Breast epithelium (tissue), 4 donors: ENCODE measurements at regions not wholly inside any gene's neighbourhood (a gene's known extent, or its start where the extent isn't known, plus 50 kb on each side); places are given as distances from the start of the nearest gene placed in this dataset.
"Not testable (repeated sequence)": the region's sequence is repeated elsewhere in the genome, so short reads cannot be mapped to it uniquely, and the experiment has no call there.

ENCODE experiments used
- DNase-seq, 2 donors: peaks; one replicate each; pipeline ENCODE4 v3.0.0-alpha.2; 2019; ENCODE audit warnings: low spot score in 2 of 2
- H3K27ac ChIP-seq, 2 donors: fragments of 200-600 bp; sonication (generic) in 1 of 2; one replicate each; pipeline ENCODE4 v1.5.1; 2016 to 2019; ENCODE audit warnings: mild to moderate bottlenecking in 1 of 2
- H3K27me3 ChIP-seq, 2 donors: fragments of 200-600 bp; sonication (generic) in 1 of 2; one replicate each; pipeline versions ENCODE4 v1.5.1 to v1.6.0; 2017 to 2019; ENCODE audit warnings: control low read depth in 1 of 2, mild to moderate bottlenecking in 1 of 2
- H3K36me3 ChIP-seq: fragments of 200-600 bp; one replicate; pipeline ENCODE4 v1.5.1; 2019
- H3K4me1 ChIP-seq, 2 donors: fragments of 200-600 bp; sonication (generic); one replicate each; pipeline ENCODE4 v1.5.1; 2016 to 2019; ENCODE audit warnings: control low read depth in 1 of 2
- H3K4me3 ChIP-seq, 3 donors: fragments of 200-600 bp; sonication (generic); 1 replicate in 2 of 3; 2 replicates in 1 of 3; pipeline ENCODE4 v1.5.1; 2016 to 2019; ENCODE audit warnings: mild to moderate bottlenecking in 3 of 3, moderate library complexity in 2 of 3
- H3K9me3 ChIP-seq, 2 donors: fragments of 200-600 bp; sonication (generic) in 1 of 2; one replicate each; pipeline ENCODE4 v1.5.1; 2016 to 2019; ENCODE audit warnings: control low read depth in 1 of 2
- CTCF ChIP-seq, 3 donors: fragments of 450-650 bp; IDR thresholded peaks; one replicate each; pipeline ENCODE4 v1.5.1; 2016 to 2017; ENCODE audit warnings: antibody characterized with exemption in 3 of 3, mild to moderate bottlenecking in 3 of 3, moderate library complexity in 3 of 3
- POLR2A ChIP-seq: fragments of 450-650 bp; IDR thresholded peaks from one replicate; pipeline ENCODE4 v1.6.1; 2016; ENCODE audit warnings: antibody characterized with exemption, mild to moderate bottlenecking, moderate library complexity
- POLR2AphosphoS5 ChIP-seq, 3 donors: sonication (generic); formaldehyde crosslinking; IDR thresholded peaks; one replicate each; pipeline ENCODE4 v1.6.1; 2017; ENCODE audit warnings: antibody characterized with exemption in 3 of 3
- intact Hi-C: fragments of 100-400 bp; cut with DNase I; formaldehyde crosslinking; loops from one replicate; pipeline ENCODE4 v1.15.1; 2023; ENCODE audit warnings: low total_unique reads

DNA sequence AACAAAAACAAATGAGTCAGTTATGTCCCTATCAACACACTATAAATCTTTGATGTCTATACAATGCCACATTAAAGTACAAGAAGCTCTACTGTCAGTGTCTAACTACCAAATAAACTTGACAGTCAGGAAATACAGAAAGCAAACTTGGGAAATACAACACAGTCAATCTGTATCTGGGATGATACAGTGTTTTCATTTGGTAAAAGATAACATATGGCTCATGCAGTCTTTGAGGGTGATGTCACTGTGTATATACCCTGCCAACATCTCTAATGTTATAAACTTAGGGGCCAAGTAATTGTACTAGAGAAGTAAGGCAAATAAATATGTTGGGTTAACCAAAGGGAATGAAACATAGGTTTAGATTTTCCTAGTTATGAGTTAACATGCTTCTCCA is 552.5 kb upstream of the ADAMTS5 start:
- Histone ChIP-seq H3K4me1 (no peaks in the 10 kb centered on the region), H3K4me3 (no peak overlapping the region), H3K27ac (no peak overlapping the region), H3K27me3 (no peaks in the 10 kb centered on the region), H3K36me3 (no peaks in the 10 kb centered on the region), H3K9me3 (peaks cover 15 to 30% of the 10 kb centered on the region in 2 donors)
- intact Hi-C loops: no loop called here
- no peak for TF ChIP-seq POLR2A
- TF ChIP-seq POLR2AphosphoS5 (IDR thresholded peaks at IDR 0.05): no peak
- TF ChIP-seq CTCF (IDR thresholded peaks at IDR 0.05): no peak
- DNase-seq: no peak

DNA sequence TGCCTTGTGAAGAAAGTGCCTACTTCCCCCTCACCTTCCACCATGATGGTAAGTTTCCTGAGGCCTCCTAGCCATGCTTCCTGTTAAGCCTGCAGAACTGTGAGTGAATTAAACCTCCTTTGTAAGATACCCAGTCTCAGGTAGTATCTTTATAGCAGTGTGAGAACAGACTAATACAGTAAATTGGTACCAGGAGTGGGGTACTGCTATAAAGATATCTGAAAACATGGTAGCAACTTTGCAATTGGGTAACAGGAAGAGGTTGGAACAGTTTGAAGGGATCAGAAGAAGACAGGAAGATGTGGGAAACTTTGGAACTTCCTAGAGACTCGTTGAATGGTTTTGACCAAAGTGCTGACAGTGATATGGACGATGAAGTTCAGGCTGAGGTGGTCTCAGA is 550.3 kb upstream of the ADAMTS5 start:
- H3K27ac ChIP-seq, H3K27me3 ChIP-seq, intact Hi-C loops, H3K36me3 ChIP-seq, DNase-seq, H3K4me1 ChIP-seq, H3K4me3 ChIP-seq: not testable (repeated sequence)
- peaks cover 15 to 29% of the 10 kb centered on the region in 2 donors for H3K9me3 ChIP-seq

GRCh38 chr21:27515676-27516075 is 548.8 kb upstream of the ADAMTS5 start:
- Histone ChIP-seq H3K4me1 (no peaks in the 10 kb centered on the region), H3K4me3 (no peak overlapping the region), H3K9me3 (peaks cover 9 to 17% of the 10 kb centered on the region in 2 donors), H3K27me3 (no peaks in the 10 kb centered on the region), H3K36me3 (no peaks in the 10 kb centered on the region), H3K27ac (no peak overlapping the region)
- DNase-seq: no peak
- TF ChIP-seq CTCF (IDR thresholded peaks at IDR 0.05) (no peak), POLR2AphosphoS5 (IDR thresholded peaks at IDR 0.05) (no peak), POLR2A (no peak)
- intact Hi-C loops: no loop called here

DNA sequence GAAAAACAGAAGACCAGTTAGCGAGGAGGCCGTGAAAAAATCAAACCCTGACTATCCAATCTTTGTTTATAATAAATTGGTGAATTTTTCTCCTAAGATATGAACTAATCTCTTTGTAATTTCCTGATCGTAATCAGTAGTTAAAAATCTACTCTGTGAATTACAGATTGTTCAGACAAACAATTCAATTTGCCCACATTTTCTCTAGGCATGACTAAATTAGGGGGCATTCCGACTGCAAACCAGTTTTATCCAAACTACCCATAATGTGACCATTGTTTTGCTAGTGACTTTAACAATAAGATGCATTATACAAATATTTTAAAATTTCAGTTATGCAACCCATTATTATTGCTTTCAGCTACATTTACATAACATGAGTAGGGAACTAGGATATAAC is 546.9 kb upstream of the ADAMTS5 start:
- H3K4me3 ChIP-seq: no peak overlapping the region
- no peaks in the 10 kb centered on the region for H3K36me3 ChIP-seq
- H3K27ac ChIP-seq: no peak overlapping the region
- H3K4me1 ChIP-seq: no peaks in the 10 kb centered on the region
- TF ChIP-seq CTCF (IDR thresholded peaks at IDR 0.05) (no peak), POLR2AphosphoS5 (IDR thresholded peaks at IDR 0.05) (no peak), POLR2A (no peak)
- intact Hi-C loops: no loop called here
- H3K9me3 ChIP-seq: peaks cover 8 to 17% of the 10 kb centered on the region in 2 donors
- no peaks in the 10 kb centered on the region for H3K27me3 ChIP-seq
- no peak for DNase-seq

DNA sequence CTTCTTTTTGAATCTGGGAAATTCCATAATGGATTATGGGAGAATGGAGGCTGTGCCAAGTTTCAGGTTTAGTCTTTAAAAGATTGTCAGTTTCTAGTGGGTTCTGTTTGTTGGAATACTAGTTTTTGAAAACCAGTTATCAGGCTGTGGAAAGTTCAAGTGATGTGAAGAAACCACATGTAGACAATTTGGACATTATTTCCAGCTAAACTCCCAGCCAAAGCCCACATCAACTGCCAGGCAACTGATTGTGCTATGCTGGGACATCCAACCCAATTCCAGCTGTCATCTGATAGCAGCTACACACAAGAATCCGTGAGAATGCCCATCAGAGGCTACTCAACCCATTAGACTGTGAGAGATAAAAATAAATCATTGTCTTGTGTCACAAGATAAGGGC is 546.1 kb upstream of the ADAMTS5 start:
- H3K36me3 ChIP-seq: no peaks in the 10 kb centered on the region
- no peaks in the 10 kb centered on the region for H3K4me1 ChIP-seq
- H3K9me3 ChIP-seq: peaks cover 8 to 12% of the 10 kb centered on the region in 2 donors
- H3K27ac ChIP-seq: peak overlapping the region; percentile 8 to 57
- no peak for DNase-seq
- TF ChIP-seq CTCF (IDR thresholded peaks at IDR 0.05) (no peak), POLR2A (no peak), POLR2AphosphoS5 (IDR thresholded peaks at IDR 0.05) (no peak)
- intact Hi-C loops: no loop called here
- H3K27me3 ChIP-seq: no peaks in the 10 kb centered on the region
- no peak overlapping the region for H3K4me3 ChIP-seq

GRCh38 chr21:27511233-27511632 is 544.3 kb upstream of the ADAMTS5 start:
- peaks cover 0 to under 1% of the 10 kb centered on the region in 2 donors for H3K4me1 ChIP-seq
- no peaks in the 10 kb centered on the region for H3K36me3 ChIP-seq

More at GRCh38 chr21:27511233-27511632, 544.3 kb upstream of the ADAMTS5 start:
- DNase-seq: no peak
- TF ChIP-seq CTCF (IDR thresholded peaks at IDR 0.05): no peak
- no peak for TF ChIP-seq POLR2A
- TF ChIP-seq POLR2AphosphoS5 (IDR thresholded peaks at IDR 0.05): no peak
- Histone ChIP-seq H3K27ac (no peak overlapping the region), H3K9me3 (no peaks in the 10 kb centered on the region), H3K27me3 (no peaks in the 10 kb centered on the region), H3K4me3 (no peak overlapping the region)
- intact Hi-C loops: no loop called here
